Cardiac muscle cell (in vitro differentiated cells and primary cell): ENCODE measurements at regions not wholly inside any gene's neighbourhood (a gene's known extent, or its start where the extent isn't known, plus 50 kb on each side); places are given as distances from the start of the nearest gene placed in this dataset.

Source experiments
- DNase-seq, 2 donors: peaks; one replicate each; pipeline versions ENCODE4 v3.0.0 to v3.0.0-alpha.2; 2010 to 2017; ENCODE audit warnings: low read depth in 1 of 2, low spot score in 1 of 2
- H3K27ac ChIP-seq: fragments of 200-600 bp; sonication (generic); 2 replicates; pipeline ENCODE4 v1.5.1; 2016
- H3K27me3 ChIP-seq: fragments of 200-600 bp; sonication (generic); 2 replicates; pipeline ENCODE4 v1.6.0; 2016; ENCODE audit warnings: control low read depth
- H3K36me3 ChIP-seq: fragments of 200-600 bp; sonication (generic); 2 replicates; pipeline ENCODE4 v1.5.1; 2016; ENCODE audit warnings: control low read depth
- H3K4me1 ChIP-seq: fragments of 200-600 bp; sonication (generic); 2 replicates; pipeline ENCODE4 v1.8.1; 2017; ENCODE audit warnings: low read depth, mild to moderate bottlenecking, mixed run types
- H3K4me3 ChIP-seq: fragments of 200-600 bp; sonication (generic); 2 replicates; pipeline ENCODE4 v1.5.1; 2016; ENCODE audit warnings: mild to moderate bottlenecking
- H3K9me3 ChIP-seq: fragments of 200-600 bp; sonication (generic); 2 replicates; pipeline ENCODE4 v1.5.1; 2017; ENCODE audit warnings: low read depth, mild to moderate bottlenecking, control low read depth
- CTCF ChIP-seq: IDR thresholded peaks from 2 replicates; pipeline ENCODE4 v1.5.1; 2012; ENCODE audit warnings: low read depth, mild to moderate bottlenecking, low read length

- no peak overlapping the region for H3K27ac ChIP-seq
- H3K4me3 ChIP-seq = no peak overlapping the region
- H3K9me3 ChIP-seq = no peaks in the 10 kb centered on the region
- H3K27me3 ChIP-seq = no peaks in the 10 kb centered on the region
- TF ChIP-seq CTCF = no peak
- no peak for DNase-seq
- H3K4me1 ChIP-seq = no peaks in the 10 kb centered on the region
- H3K36me3 ChIP-seq = no peaks in the 10 kb centered on the region
Measured at GRCh38 chr5:13567819-13568218, 376.7 kb downstream of the DNAH5 start.

GRCh38 chr5:13566871-13567339 is 377.6 kb downstream of the DNAH5 start:
- H3K27me3 ChIP-seq = no peaks in the 10 kb centered on the region
- no peaks in the 10 kb centered on the region for H3K4me1 ChIP-seq
- H3K9me3 ChIP-seq = no peaks in the 10 kb centered on the region
- no peak for DNase-seq
- no peaks in the 10 kb centered on the region for H3K36me3 ChIP-seq
- H3K4me3 ChIP-seq = no peak overlapping the region
- TF ChIP-seq CTCF = no peak
- no peak overlapping the region for H3K27ac ChIP-seq

GRCh38 chr5:13558408-13558807 is 386.1 kb downstream of the DNAH5 start:
- no peak for TF ChIP-seq CTCF
- H3K9me3 ChIP-seq = no peaks in the 10 kb centered on the region
- H3K4me1 ChIP-seq = no peaks in the 10 kb centered on the region
- H3K4me3 ChIP-seq = no peak overlapping the region
- H3K36me3 ChIP-seq = no peaks in the 10 kb centered on the region
- no peaks in the 10 kb centered on the region for H3K27me3 ChIP-seq
- no peak overlapping the region for H3K27ac ChIP-seq
- no peak for DNase-seq

GRCh38 chr5:13553896-13554295 is 390.6 kb downstream of the DNAH5 start:
- H3K27ac ChIP-seq = no peak overlapping the region
- peak in 1 of 2 donors; percentile 71 for DNase-seq
- no peaks in the 10 kb centered on the region for H3K9me3 ChIP-seq
- no peaks in the 10 kb centered on the region for H3K4me1 ChIP-seq
- no peaks in the 10 kb centered on the region for H3K27me3 ChIP-seq
- H3K36me3 ChIP-seq = no peaks in the 10 kb centered on the region
- no peak for TF ChIP-seq CTCF
- H3K4me3 ChIP-seq = no peak overlapping the region

- Histone ChIP-seq H3K27ac (no peak overlapping the region), H3K9me3 (no peaks in the 10 kb centered on the region), H3K4me1 (no peaks in the 10 kb centered on the region), H3K36me3 (no peaks in the 10 kb centered on the region), H3K4me3 (no peak overlapping the region), H3K27me3 (no peaks in the 10 kb centered on the region)
- DNase-seq = no peak
- TF ChIP-seq CTCF = no peak
Measured at GRCh38 chr5:13552361-13552760, 392.1 kb downstream of the DNAH5 start.

- TF ChIP-seq CTCF = no peak
- no peaks in the 10 kb centered on the region for H3K9me3 ChIP-seq
- no peak overlapping the region for H3K27ac ChIP-seq
- no peaks in the 10 kb centered on the region for H3K27me3 ChIP-seq
- no peak overlapping the region for H3K4me3 ChIP-seq
- no peaks in the 10 kb centered on the region for H3K36me3 ChIP-seq
- H3K4me1 ChIP-seq = no peaks in the 10 kb centered on the region
- DNase-seq = no peak
Measured at GRCh38 chr5:13551645-13552044, 392.8 kb downstream of the DNAH5 start.
